ENCODE measurements at regions not wholly inside any gene's neighbourhood (a gene's known extent, or its start where the extent isn't known, plus 50 kb on each side); places are given as distances from the start of the nearest gene placed in this dataset.
"Not testable (repeated sequence)": the region's sequence is repeated elsewhere in the genome, so short reads cannot be mapped to it uniquely, and the experiment has no call there.

DNA sequence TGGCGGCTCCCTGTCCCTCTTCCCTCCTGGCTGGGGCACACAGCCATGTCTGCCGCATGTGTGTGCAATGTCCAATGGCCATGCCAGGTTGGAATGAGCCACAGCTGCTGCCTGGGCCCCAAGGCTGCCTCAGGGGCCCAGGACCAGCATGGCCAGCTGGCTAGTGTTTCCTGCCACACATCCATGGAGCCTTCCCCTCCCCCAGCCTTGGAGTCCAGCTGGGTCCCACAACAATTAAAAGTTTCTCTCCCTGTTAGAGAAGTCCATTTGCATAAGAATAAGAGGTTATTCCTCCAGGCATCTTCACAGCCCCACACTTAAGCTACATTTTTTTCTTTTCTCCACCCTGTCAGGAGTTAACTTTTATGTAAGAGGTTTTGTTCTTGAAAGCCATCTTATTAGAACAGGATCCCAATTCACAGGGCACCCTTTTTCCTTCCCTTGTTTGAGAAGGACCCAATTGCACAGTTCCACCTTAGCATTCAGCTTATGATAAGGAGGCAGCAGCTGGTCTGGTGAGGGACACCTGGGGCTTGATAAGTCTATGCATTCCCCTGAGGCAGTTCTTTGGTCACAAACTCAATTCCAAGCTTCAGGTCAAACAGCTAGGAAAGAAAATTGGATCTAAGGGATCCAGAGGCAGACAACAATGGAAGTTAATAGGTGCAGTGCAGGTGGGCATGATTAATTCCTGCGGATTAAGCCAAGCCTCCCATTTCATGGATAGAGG, 963.3 kb upstream of the GRIA3 start:
- ChIA-PET CTCF (ENCODE audit: low intra/inter-chr PET ratio) (no interaction called here), POLR2A (no interaction called here)
- intact Hi-C loops (cut with micrococcal nuclease) = no loop called here
- Histone ChIP-seq H2AFZ (ENCODE audit: low read depth, low read length) (no peak overlapping the region), H3K4me3 (no peak overlapping the region), H3K4me1 (replicated peaks in 1 of 2; ENCODE audit: control insufficient read depth in 2 of 2, insufficient read depth in 2 of 2, low read length in 2 of 2) (no peaks in the 10 kb centered on the region), H3K9me1 (ENCODE audit: control insufficient read depth, insufficient read depth, low read length) (no peaks in the 10 kb centered on the region), H3K9ac (ENCODE audit: insufficient read depth in 1 of 2, low read depth in 2 of 2, low read length in 2 of 2) (no peak overlapping the region), H3K36me3 (ENCODE audit: control insufficient read depth, insufficient read depth, low read length) (no peaks in the 10 kb centered on the region), H3K79me2 (ENCODE audit: control insufficient read depth, insufficient read depth, low read length) (no peaks in the 10 kb centered on the region), H3K9me3 (replicated peaks; ENCODE audit: control insufficient read depth, insufficient read depth, low read depth, low read length) (no peaks in the 10 kb centered on the region), H3K27me3 (ENCODE audit: control insufficient read depth in 2 of 2, insufficient read depth in 2 of 2, low read length in 2 of 2) (no peaks in the 10 kb centered on the region), H3K27ac (ENCODE audit: extremely low read depth, low read depth, low read length) (no peak overlapping the region), H4K20me1 (replicated peaks; ENCODE audit: control insufficient read depth, insufficient read depth, low read length) (no peaks in the 10 kb centered on the region), H3K4me2 (ENCODE audit: insufficient read depth, low read length) (no peak overlapping the region)
- ATAC-seq (no peak), DNase-seq (ENCODE audit: extremely low read depth in 1 of 4, low spot score in 3 of 4) (no peak), FAIRE-seq (no peak)
- in situ Hi-C loops (cut with MboI) = no loop called here
- WGBS (ENCODE audit: insufficient coverage, low coverage, missing lambda C conversion rate) = 0% methylated on average over 2 of the region's 3 CpGs
- TF ChIP-seq FUS (optimal IDR thresholded peaks at IDR 0.05; ENCODE audit: low read depth, low read length) (no peak), RBM34 (IDR thresholded peaks at IDR 0.05; ENCODE audit: borderline replicate concordance, insufficient read depth, low read length) (no peak), POLR2G (IDR thresholded peaks at IDR 0.05; ENCODE audit: low read depth, low read length) (no peak), HCFC1 (IDR thresholded peaks at IDR 0.05; ENCODE audit: low read depth, low read length) (no peak), NR4A1 (CRISPR knock-in tag; IDR thresholded peaks at IDR 0.05) (no peak), NR4A1 (tag; IDR thresholded peaks at IDR 0.05) (no peak)
- no TSS peak for BruUV-seq (replicated peaks)

DNA sequence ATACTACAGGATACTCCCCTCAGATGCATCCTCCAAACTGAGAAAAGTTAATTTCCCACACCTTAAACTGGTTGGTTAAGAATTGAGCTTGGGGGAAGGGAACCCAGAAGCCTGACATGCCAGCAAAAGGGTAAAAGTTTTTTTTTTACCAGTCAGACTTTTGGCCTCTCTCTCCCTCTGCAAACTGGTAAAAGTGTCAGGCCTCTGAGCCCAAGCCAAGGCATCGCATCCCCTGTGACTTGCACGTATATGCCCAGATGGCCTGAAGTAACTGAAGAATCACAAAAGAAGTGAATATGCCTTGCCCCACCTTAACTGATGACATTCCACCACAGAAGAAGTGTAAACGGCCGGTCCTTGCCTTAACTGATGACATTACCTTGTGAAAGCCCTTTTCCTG, 962.3 kb upstream of the GRIA3 start:
- ATAC-seq; CTCF ChIA-PET (ENCODE audit: low intra/inter-chr PET ratio); H2AFZ ChIP-seq (ENCODE audit: low read depth, low read length); FAIRE-seq; H3K4me2 ChIP-seq (ENCODE audit: insufficient read depth, low read length); H3K4me3 ChIP-seq; BruUV-seq (replicated peaks); H4K20me1 ChIP-seq (replicated peaks; ENCODE audit: control insufficient read depth, insufficient read depth, low read length); intact Hi-C loops (cut with micrococcal nuclease); in situ Hi-C loops (cut with MboI); DNase-seq (ENCODE audit: extremely low read depth in 1 of 4, low spot score in 3 of 4); H3K36me3 ChIP-seq (ENCODE audit: control insufficient read depth, insufficient read depth, low read length); H3K27ac ChIP-seq (ENCODE audit: extremely low read depth, low read depth, low read length); H3K27me3 ChIP-seq (ENCODE audit: control insufficient read depth in 2 of 2, insufficient read depth in 2 of 2, low read length in 2 of 2); H3K4me1 ChIP-seq (replicated peaks in 1 of 2; ENCODE audit: control insufficient read depth in 2 of 2, insufficient read depth in 2 of 2, low read length in 2 of 2); POLR2A ChIA-PET; H3K9me1 ChIP-seq (ENCODE audit: control insufficient read depth, insufficient read depth, low read length); H3K79me2 ChIP-seq (ENCODE audit: control insufficient read depth, insufficient read depth, low read length); H3K9me3 ChIP-seq (replicated peaks; ENCODE audit: control insufficient read depth, insufficient read depth, low read depth, low read length); H3K9ac ChIP-seq (ENCODE audit: insufficient read depth in 1 of 2, low read depth in 2 of 2, low read length in 2 of 2): not testable (repeated sequence)
- WGBS (ENCODE audit: insufficient coverage, low coverage, missing lambda C conversion rate) = no CpG with 5 or more reads among the region's 4 CpGs

DNA sequence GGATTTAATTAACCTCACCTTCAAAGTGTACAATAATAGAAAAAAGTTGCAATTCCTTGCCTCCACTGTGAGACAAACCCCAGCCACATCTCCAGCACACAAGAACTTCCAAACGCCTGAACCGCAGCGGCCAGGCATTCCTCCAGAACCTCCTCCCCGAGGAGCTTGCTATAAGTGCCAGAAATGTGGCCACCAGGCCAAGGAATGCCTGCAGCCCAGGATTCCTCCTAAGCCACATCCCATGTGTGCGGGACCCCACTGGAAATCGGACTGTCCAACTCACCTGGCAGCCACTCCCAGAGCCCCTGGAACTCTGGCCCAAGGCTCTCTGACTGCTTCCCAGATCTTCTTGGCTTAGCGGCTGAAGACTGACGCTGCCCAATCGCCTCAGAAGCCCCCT, 959.9 kb upstream of the GRIA3 start:
- H3K4me1 ChIP-seq (replicated peaks in 1 of 2; ENCODE audit: control insufficient read depth in 2 of 2, insufficient read depth in 2 of 2, low read length in 2 of 2); ATAC-seq; H4K20me1 ChIP-seq (replicated peaks; ENCODE audit: control insufficient read depth, insufficient read depth, low read length); FAIRE-seq; H3K36me3 ChIP-seq (ENCODE audit: control insufficient read depth, insufficient read depth, low read length); H3K4me2 ChIP-seq (ENCODE audit: insufficient read depth, low read length); H3K79me2 ChIP-seq (ENCODE audit: control insufficient read depth, insufficient read depth, low read length); H3K27ac ChIP-seq (ENCODE audit: extremely low read depth, low read depth, low read length); H3K9me1 ChIP-seq (ENCODE audit: control insufficient read depth, insufficient read depth, low read length); intact Hi-C loops (cut with micrococcal nuclease); H3K9ac ChIP-seq (ENCODE audit: insufficient read depth in 1 of 2, low read depth in 2 of 2, low read length in 2 of 2); H3K4me3 ChIP-seq; H3K27me3 ChIP-seq (ENCODE audit: control insufficient read depth in 2 of 2, insufficient read depth in 2 of 2, low read length in 2 of 2); POLR2A ChIA-PET; H3K9me3 ChIP-seq (replicated peaks; ENCODE audit: control insufficient read depth, insufficient read depth, low read depth, low read length); in situ Hi-C loops (cut with MboI); BruUV-seq (replicated peaks); CTCF ChIA-PET (ENCODE audit: low intra/inter-chr PET ratio); DNase-seq (ENCODE audit: extremely low read depth in 1 of 4, low spot score in 3 of 4); H2AFZ ChIP-seq (ENCODE audit: low read depth, low read length): not testable (repeated sequence)
- WGBS (ENCODE audit: insufficient coverage, low coverage, missing lambda C conversion rate) = 0% methylated on average over 3 of the region's 9 CpGs

All from K562 (cell line).